HEK293 (cell line): ENCODE measurements at regions not wholly inside any gene's neighbourhood (a gene's known extent, or its start where the extent isn't known, plus 50 kb on each side); places are given as distances from the start of the nearest gene placed in this dataset.

Experiments
- CTCF ChIA-PET: fragments of 350-600 bp; formaldehyde crosslinking; extraction: SDS; loops from one replicate; lab custom pipeline; 2021; ENCODE audit warnings: antibody characterized with exemption; lab: Yijun Ruan, JAX
- POLR2A ChIA-PET: fragments of 300-600 bp; formaldehyde crosslinking; extraction: SDS; loops from one replicate; lab custom pipeline; 2020; ENCODE audit warnings: antibody characterized with exemption, inconsistent platforms; lab: Yijun Ruan, JAX
- H3K27ac ChIP-seq: fragments of 200-500 bp; sonication (Bioruptor generic); 2 replicates; pipeline ENCODE4 v1.5.1; 2014; ENCODE audit warnings: low read depth, low read length, control low read depth, inconsistent platforms; ENCODE audit errors: extremely low read depth
- H3K36me3 ChIP-seq, 2 experiments: fragments of 200-500 bp in 1 of 2; sonication (Bioruptor generic) in 1 of 2; 1 replicate in 1 of 2; 2 replicates in 1 of 2; pipeline ENCODE4 v1.5.1; 2014 to 2017; ENCODE audit warnings: inconsistent platforms in 2 of 2, low read length in 2 of 2; ENCODE audit not compliant: control insufficient read depth in 2 of 2, insufficient read depth in 1 of 2
- H3K4me1 ChIP-seq: fragments of 200-500 bp; sonication (Bioruptor generic); 2 replicates; pipeline ENCODE4 v1.5.1; 2014; ENCODE audit warnings: mild to moderate bottlenecking, low read length, inconsistent platforms; ENCODE audit not compliant: control insufficient read depth, insufficient read depth
- H3K4me3 ChIP-seq: 2 replicates; pipeline ENCODE4 v1.5.1; 2011; ENCODE audit warnings: low read depth, mild to moderate bottlenecking, control low read depth, low read length, moderate library complexity
- H3K9me3 ChIP-seq: fragments of 200-500 bp; sonication (Bioruptor generic); 2 replicates; pipeline ENCODE4 v1.5.1; 2014; ENCODE audit warnings: low read depth, low read length, inconsistent platforms; ENCODE audit not compliant: control insufficient read depth, insufficient read depth
- GFI1B ChIP-seq: fragments of 450-650 bp; formaldehyde crosslinking; IDR thresholded peaks from 2 replicates; pipeline ENCODE4 v1.5.1; 2016; ENCODE audit warnings: missing biosample characterization, missing genetic modification characterization
- GLIS1 ChIP-seq: fragments of 450-650 bp; formaldehyde crosslinking; IDR thresholded peaks from 2 replicates; pipeline ENCODE4 v1.5.1; 2016; ENCODE audit warnings: missing biosample characterization, missing genetic modification characterization
- GLIS2 ChIP-seq: fragments of 450-650 bp; formaldehyde crosslinking; IDR thresholded peaks from 2 replicates; pipeline ENCODE4 v1.5.1; 2016; ENCODE audit warnings: missing biosample characterization, missing genetic modification characterization
- IKZF3 ChIP-seq: fragments of 450-650 bp; IDR thresholded peaks from 2 replicates; pipeline ENCODE4 v1.5.0; 2018; ENCODE audit warnings: missing biosample characterization, mild to moderate bottlenecking, missing genetic modification characterization, moderate library complexity
- KLF17 ChIP-seq: fragments of 450-650 bp; formaldehyde crosslinking; IDR thresholded peaks from 2 replicates; pipeline ENCODE4 v1.5.1; 2016; ENCODE audit warnings: missing biosample characterization, missing genetic modification characterization
- SETDB1 ChIP-seq: IDR thresholded peaks from one replicate; pipeline ENCODE4 v1.6.1; 2017; ENCODE audit warnings: mild to moderate bottlenecking, low read length, moderate library complexity, mixed read lengths; ENCODE audit not compliant: insufficient read length
- TCF7L2 ChIP-seq: IDR thresholded peaks from 2 replicates; pipeline ENCODE4 v1.6.1; 2011; ENCODE audit warnings: low read depth, mild to moderate bottlenecking, inconsistent platforms, low read length, moderate library complexity, borderline replicate concordance
- TSHZ1 ChIP-seq: fragments of 450-650 bp; formaldehyde crosslinking; IDR thresholded peaks from 2 replicates; pipeline ENCODE4 v1.5.1; 2016; ENCODE audit warnings: missing biosample characterization, missing genetic modification characterization, borderline replicate concordance
- WT1 ChIP-seq: fragments of 450-650 bp; formaldehyde crosslinking; IDR thresholded peaks from 2 replicates; pipeline ENCODE4 v1.5.1; 2016; ENCODE audit warnings: missing biosample characterization, missing genetic modification characterization
- ZBTB20 ChIP-seq: fragments of 450-650 bp; formaldehyde crosslinking; IDR thresholded peaks from 2 replicates; pipeline ENCODE4 v1.5.1; 2016; ENCODE audit warnings: missing biosample characterization, missing genetic modification characterization
- ZBTB44 ChIP-seq: fragments of 450-650 bp; IDR thresholded peaks from 2 replicates; pipeline ENCODE4 v1.5.1; 2018; ENCODE audit warnings: missing biosample characterization, mild to moderate bottlenecking, missing genetic modification characterization
- ZNF140 ChIP-seq: fragments of 450-650 bp; formaldehyde crosslinking; IDR thresholded peaks from 2 replicates; pipeline ENCODE4 v1.5.1; 2016; ENCODE audit warnings: missing biosample characterization, missing genetic modification characterization
- ZNF148 ChIP-seq: fragments of 450-650 bp; formaldehyde crosslinking; IDR thresholded peaks from 2 replicates; pipeline ENCODE4 v1.5.0; 2017; ENCODE audit warnings: missing biosample characterization, missing genetic modification characterization, borderline replicate concordance
- ZNF169 ChIP-seq: fragments of 450-650 bp; formaldehyde crosslinking; IDR thresholded peaks from 2 replicates; pipeline ENCODE4 v1.5.1; 2016; ENCODE audit warnings: missing biosample characterization, missing genetic modification characterization
- ZNF239 ChIP-seq: fragments of 450-650 bp; formaldehyde crosslinking; IDR thresholded peaks from 2 replicates; pipeline ENCODE4 v1.5.1; 2016; ENCODE audit warnings: missing biosample characterization, missing genetic modification characterization
- ZNF26 ChIP-seq: fragments of 450-650 bp; formaldehyde crosslinking; IDR thresholded peaks from 2 replicates; pipeline ENCODE4 v1.5.1; 2016; ENCODE audit warnings: missing biosample characterization, missing genetic modification characterization
- ZNF292 ChIP-seq: fragments of 450-650 bp; formaldehyde crosslinking; IDR thresholded peaks from 2 replicates; pipeline ENCODE4 v1.5.1; 2016; ENCODE audit warnings: low read depth, missing biosample characterization, missing genetic modification characterization, borderline replicate concordance
- ZNF510 ChIP-seq: fragments of 450-650 bp; formaldehyde crosslinking; IDR thresholded peaks from 2 replicates; pipeline ENCODE4 v1.5.1; 2018; ENCODE audit warnings: mild to moderate bottlenecking, missing genetic modification characterization, missing biosample characterization; ENCODE audit not compliant: insufficient replicate concordance
- ZNF514 ChIP-seq: fragments of 450-650 bp; formaldehyde crosslinking; IDR thresholded peaks from 2 replicates; pipeline ENCODE4 v1.5.1; 2016; ENCODE audit warnings: missing biosample characterization, missing genetic modification characterization
- ZNF530 ChIP-seq: fragments of 450-650 bp; formaldehyde crosslinking; IDR thresholded peaks from 2 replicates; pipeline ENCODE4 v1.5.1; 2016; ENCODE audit warnings: low read depth, missing biosample characterization, missing genetic modification characterization
- ZNF596 ChIP-seq: fragments of 450-650 bp; IDR thresholded peaks from 2 replicates; pipeline ENCODE4 v1.5.0; 2018; ENCODE audit warnings: missing biosample characterization, mild to moderate bottlenecking, missing genetic modification characterization, moderate library complexity
- ZNF610 ChIP-seq: fragments of 450-650 bp; formaldehyde crosslinking; IDR thresholded peaks from 2 replicates; pipeline ENCODE4 v1.5.1; 2016; ENCODE audit warnings: missing biosample characterization, missing genetic modification characterization, borderline replicate concordance
- ZNF621 ChIP-seq: fragments of 450-650 bp; formaldehyde crosslinking; IDR thresholded peaks from 2 replicates; pipeline ENCODE4 v1.5.1; 2017; ENCODE audit warnings: missing biosample characterization, missing genetic modification characterization
- ZNF658 ChIP-seq: fragments of 450-650 bp; formaldehyde crosslinking; IDR thresholded peaks from 2 replicates; pipeline ENCODE4; 2016; ENCODE audit warnings: missing biosample characterization, missing genetic modification characterization
- ZNF664 ChIP-seq: fragments of 450-650 bp; formaldehyde crosslinking; IDR thresholded peaks from 2 replicates; pipeline ENCODE4 v1.5.1; 2016; ENCODE audit warnings: missing biosample characterization, missing genetic modification characterization
- ZNF677 ChIP-seq: fragments of 450-650 bp; IDR thresholded peaks from 2 replicates; pipeline ENCODE4 v1.5.0; 2018; ENCODE audit warnings: missing biosample characterization, mild to moderate bottlenecking, missing genetic modification characterization, moderate library complexity
- TF ChIP-seq, protein P1 (sequence below): fragments of 450-650 bp; formaldehyde crosslinking; IDR thresholded peaks from 2 replicates; pipeline ENCODE4 v1.5.1; 2016; ENCODE audit warnings: missing biosample characterization, missing genetic modification characterization

DNA sequence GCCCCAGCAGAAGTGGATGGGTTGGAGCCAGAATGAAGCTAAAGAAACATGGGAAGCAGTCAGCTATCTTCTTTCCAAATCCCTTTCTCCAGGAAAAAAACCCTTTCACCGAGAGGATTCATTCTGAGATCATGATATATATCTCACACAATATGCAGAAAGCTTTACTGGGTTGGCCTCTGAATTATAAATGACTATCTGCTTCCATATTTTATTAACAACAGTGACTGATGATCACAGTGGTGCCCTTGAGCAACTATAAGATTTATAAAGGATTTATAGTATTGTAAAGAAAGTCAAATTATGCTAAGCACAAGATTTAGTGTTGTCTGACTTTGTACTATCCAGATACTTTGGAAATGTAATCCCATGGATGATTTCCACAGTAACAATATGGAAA, 180.3 kb downstream of the KCNE4 start:
- ChIA-PET POLR2A (no interaction called here), CTCF (no interaction called here)
- no peak overlapping the region for H3K27ac ChIP-seq
- no peaks in the 10 kb centered on the region for H3K9me3 ChIP-seq
- TF ChIP-seq TSHZ1 (no peak), GLIS2 (no peak), ZBTB44 (tag by site-specific recombination) (no peak), WT1 (tag by site-specific recombination) (no peak), IKZF3 (tag by site-specific recombination) (no peak), ZNF677 (no peak), ZNF169 (tag by site-specific recombination) (no peak), ZNF292 (tag by site-specific recombination) (no peak), GFI1B (no peak), TCF7L2 (no peak), ZNF610 (tag by site-specific recombination) (no peak), ZNF596 (no peak), ZNF621 (tag by site-specific recombination) (no peak), ZNF658 (tag by site-specific recombination) (no peak), ZNF239 (tag by site-specific recombination) (no peak), GLIS1 (tag by site-specific recombination) (no peak), ZBTB20 (tag by site-specific recombination) (no peak), ZNF514 (tag by site-specific recombination) (no peak), ZNF510 (tag by site-specific recombination) (no peak)
- TF ChIP-seq, protein P1, sequence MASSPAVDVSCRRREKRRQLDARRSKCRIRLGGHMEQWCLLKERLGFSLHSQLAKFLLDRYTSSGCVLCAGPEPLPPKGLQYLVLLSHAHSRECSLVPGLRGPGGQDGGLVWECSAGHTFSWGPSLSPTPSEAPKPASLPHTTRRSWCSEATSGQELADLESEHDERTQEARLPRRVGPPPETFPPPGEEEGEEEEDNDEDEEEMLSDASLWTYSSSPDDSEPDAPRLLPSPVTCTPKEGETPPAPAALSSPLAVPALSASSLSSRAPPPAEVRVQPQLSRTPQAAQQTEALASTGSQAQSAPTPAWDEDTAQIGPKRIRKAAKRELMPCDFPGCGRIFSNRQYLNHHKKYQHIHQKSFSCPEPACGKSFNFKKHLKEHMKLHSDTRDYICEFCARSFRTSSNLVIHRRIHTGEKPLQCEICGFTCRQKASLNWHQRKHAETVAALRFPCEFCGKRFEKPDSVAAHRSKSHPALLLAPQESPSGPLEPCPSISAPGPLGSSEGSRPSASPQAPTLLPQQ (tag by site-specific recombination) = no peak
- no peaks in the 10 kb centered on the region for H3K36me3 ChIP-seq
- no peak overlapping the region for H3K4me3 ChIP-seq
- H3K4me1 ChIP-seq = no peaks in the 10 kb centered on the region

- Histone ChIP-seq H3K9me3 (no peaks in the 10 kb centered on the region), H3K4me3 (no peak overlapping the region), H3K4me1 (no peaks in the 10 kb centered on the region), H3K36me3 (no peaks in the 10 kb centered on the region), H3K27ac (no peak overlapping the region)
- ChIA-PET CTCF (no interaction called here), POLR2A (no interaction called here)
- no peak for TF ChIP-seq ZNF148 (tag by site-specific recombination)
- TF ChIP-seq ZNF140 = no peak
- no peak for TF ChIP-seq SETDB1
- TF ChIP-seq ZNF26 (tag by site-specific recombination) = no peak
- TF ChIP-seq ZNF530 (tag by site-specific recombination) = no peak
- no peak for TF ChIP-seq ZNF664 (tag by site-specific recombination)
- TF ChIP-seq KLF17 (tag by site-specific recombination) = no peak
These were observed 180.9 kb downstream of the KCNE4 start for GRCh38 chr2:223232896-223233295.
